GM21447 (cell line): ENCODE measurements at regions not wholly inside any gene's neighbourhood (a gene's known extent, or its start where the extent isn't known, plus 50 kb on each side); places are given as distances from the start of the nearest gene placed in this dataset.

Experiments
- ATAC-seq: cut with Tn5 transposase; IDR thresholded peaks from one replicate; pipeline ENCODE4 v1.9.1; 2021; ENCODE audit not compliant: unreplicated experiment

GRCh38 chr5:167167191-167167795 is 1124.2 kb upstream of the WWC1 start:
- ATAC-seq = no peak

GRCh38 chr5:167168971-167169370 is 1122.5 kb upstream of the WWC1 start:
- ATAC-seq = no peak

DNA sequence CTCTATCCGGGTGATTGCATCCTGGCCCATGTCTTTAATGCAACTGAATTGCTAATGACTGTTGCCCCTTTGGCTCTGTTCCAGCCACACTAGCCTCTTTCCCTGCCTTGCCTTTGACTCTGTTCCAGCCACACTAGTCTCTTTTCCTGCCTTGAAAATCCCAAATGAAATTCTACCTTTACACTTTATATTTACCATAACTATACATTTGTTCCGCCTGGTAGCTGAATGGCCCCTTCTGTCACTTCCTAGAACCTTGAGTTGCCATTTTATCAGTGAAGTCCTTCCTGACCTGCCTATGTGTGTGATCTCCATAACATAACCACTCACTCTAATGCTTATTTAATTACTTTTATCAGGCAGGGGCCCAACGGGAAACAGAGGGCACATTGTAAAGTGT is 1120.4 kb upstream of the WWC1 start:
- no peak for ATAC-seq

GRCh38 chr5:167177736-167178135 is 1113.7 kb upstream of the WWC1 start:
- no peak for ATAC-seq

GRCh38 chr5:167180906-167181305 is 1110.5 kb upstream of the WWC1 start:
- no peak for ATAC-seq

DNA sequence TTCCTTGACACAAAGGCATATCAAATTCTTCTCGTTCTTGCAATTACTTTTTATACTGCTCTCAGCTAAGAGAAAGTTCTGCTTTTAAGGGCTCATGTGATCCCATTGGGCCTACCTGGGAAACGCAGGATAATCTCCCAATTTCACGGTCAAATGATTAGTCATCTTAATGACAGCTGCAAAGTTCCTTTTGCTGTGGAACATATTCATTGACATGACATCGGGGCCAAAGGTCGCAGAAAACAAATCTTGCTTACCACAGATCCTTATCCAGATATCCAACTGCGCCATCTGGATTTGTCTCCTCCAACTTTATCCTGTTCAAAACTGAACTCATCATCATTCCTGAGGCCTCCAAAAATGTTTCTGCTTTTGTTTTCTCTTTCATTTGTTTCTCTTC is 1085.6 kb upstream of the WWC1 start:
- ATAC-seq = no peak

DNA sequence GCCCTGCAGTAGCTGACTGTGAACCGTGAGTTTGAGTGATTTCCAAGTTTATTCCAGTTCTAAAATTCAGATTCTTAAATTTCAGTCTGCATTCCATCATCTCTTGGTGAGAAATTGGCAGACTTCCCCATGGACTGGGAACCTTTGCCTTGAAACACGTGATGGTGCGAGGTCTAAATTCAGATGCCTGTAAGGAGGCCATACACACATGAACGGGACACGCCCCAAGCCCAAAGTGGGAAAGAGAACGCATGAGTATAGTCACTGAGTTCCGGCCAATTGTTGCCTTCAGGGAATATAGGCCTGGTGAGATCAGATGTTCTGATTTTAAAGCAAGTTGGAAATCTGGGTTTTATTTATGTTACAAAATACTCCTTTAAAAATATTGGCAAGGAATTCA is 1084.4 kb upstream of the WWC1 start:
- ATAC-seq = no peak

GRCh38 chr5:167208911-167209310 is 1082.5 kb upstream of the WWC1 start:
- no peak for ATAC-seq

GRCh38 chr5:167217097-167217743 is 1074.2 kb upstream of the WWC1 start:
- ATAC-seq = no peak

DNA sequence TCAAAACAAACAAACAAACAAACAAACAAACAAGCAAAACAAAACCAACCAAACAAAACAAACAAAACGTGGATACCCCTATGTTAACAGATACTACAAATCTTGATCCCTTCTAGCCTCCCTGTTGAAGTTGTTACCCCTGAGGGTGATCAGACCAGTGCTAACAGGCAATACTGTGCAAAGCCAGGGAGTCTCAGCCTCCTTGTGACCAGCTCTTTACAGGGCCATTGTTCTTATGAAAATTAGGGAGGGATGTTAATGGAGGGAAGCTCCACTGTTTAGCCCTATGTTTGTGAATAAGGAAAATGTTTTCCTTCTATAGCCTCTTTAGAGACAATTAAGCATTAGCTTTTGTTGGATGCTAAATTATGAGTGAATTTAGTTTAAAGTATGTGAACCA is 1072.1 kb upstream of the WWC1 start:
- ATAC-seq = no peak

GRCh38 chr5:167226386-167226785 is 1065.1 kb upstream of the WWC1 start:
- ATAC-seq = no peak

DNA sequence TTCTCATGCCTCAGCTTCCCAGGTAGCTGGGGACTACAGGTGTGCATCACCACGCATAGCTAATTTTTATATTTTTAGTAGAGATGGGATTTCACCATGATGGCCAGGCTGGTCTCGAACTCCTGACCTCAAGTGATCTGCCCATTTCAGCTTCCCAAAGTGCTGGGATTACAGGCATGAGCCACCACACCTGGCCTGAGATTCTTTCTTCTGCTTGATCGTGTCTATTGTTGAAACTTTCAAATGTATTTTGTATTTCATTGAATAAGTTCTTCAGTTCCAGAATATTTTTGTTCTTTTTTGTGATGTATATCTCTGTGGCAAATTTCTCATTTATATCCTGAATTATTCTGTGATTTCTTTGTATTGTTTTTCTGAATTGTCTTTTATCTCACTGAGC is 1063.3 kb upstream of the WWC1 start:
- no peak for ATAC-seq

DNA sequence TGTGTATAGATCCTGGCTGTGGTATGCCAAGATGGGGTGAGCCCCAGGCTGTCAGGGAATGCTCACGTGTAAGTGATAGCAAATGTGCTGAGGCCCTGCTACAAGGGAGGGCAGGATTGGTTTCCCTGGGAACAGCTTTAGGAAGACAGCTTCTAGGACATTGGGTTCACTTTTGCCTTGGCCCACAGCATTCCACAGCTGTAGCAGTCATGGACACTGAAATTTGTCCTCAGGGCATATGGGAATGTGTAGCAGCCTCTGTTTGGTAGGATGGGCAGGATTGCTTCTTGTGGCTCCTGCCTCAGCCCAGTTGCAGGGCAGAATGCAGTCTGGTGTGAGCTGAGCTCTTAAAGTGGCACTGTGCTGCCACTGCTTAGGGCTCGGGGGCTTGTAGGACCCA is 1061.7 kb upstream of the WWC1 start:
- no peak for ATAC-seq

- ATAC-seq = no peak
Measured at GRCh38 chr5:167230414-167230813, 1061.0 kb upstream of the WWC1 start.

DNA sequence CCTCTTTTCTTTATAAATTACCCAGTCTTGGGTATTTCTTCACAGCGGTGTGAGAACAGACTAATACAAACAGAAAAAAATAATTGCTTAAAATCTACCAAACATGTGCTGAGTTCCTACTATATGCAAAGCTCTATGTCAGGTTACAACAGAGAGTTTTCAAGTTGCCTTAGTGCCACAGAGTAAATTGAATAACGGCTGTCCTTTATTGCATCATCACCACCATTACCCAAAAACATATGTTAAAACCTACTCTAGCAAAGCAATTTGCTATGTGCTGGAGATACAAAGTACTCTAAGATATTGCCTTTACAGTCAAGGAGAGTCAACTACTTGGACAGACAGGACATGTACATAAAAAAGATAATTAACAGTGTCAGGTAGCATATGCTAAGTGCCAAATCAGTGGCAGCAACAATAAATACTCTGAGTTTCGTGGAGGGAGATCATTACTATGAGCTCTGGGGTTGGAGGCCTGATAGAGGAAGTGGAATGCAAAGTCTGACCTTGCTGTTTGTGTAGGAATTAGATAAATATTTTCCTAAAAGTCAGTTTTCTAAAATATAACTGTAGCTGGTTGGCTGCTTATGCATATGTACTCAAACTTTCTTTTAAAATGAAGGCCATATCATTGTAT is 1058.7 kb upstream of the WWC1 start:
- ATAC-seq = no peak

DNA sequence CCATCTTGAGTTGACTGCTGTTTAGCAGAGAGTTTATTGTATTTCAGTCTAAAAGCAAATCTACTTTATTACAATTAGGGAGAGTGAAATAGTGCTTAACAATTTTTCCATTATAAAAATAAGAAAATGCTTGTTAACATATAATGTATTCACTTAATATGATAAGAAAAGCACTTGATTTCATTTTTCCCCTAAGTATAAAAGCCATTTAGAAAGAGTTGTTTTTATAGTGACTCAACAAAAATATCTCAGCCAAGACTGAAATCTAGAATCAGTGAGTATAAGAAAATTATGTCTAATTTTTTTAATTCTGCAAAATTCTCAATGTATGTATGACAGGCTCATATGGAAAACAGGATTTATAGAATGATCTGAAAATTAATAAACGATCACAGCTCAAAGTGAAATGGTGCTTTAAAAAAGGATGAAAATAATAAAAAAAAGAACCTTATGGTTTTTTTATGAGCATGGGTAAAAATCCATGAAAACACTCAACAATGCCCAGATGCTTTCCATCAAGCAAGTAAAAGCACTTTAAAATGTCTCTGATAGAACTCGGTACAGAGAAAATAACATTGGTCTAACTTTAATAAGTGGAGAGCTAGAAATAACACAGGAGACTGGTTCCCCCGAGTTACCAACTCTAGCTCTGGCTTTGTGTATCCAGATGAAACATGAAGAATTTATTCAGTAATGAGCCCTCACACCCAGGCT is 1057.8 kb upstream of the WWC1 start:
- ATAC-seq = no peak

GRCh38 chr5:167241436-167242067 is 1049.9 kb upstream of the WWC1 start:
- ATAC-seq = no peak

GRCh38 chr5:167242701-167243100 is 1048.7 kb upstream of the WWC1 start:
- ATAC-seq = no peak

- ATAC-seq = no peak
Measured at GRCh38 chr5:167243463-167243862, 1048.0 kb upstream of the WWC1 start.

DNA sequence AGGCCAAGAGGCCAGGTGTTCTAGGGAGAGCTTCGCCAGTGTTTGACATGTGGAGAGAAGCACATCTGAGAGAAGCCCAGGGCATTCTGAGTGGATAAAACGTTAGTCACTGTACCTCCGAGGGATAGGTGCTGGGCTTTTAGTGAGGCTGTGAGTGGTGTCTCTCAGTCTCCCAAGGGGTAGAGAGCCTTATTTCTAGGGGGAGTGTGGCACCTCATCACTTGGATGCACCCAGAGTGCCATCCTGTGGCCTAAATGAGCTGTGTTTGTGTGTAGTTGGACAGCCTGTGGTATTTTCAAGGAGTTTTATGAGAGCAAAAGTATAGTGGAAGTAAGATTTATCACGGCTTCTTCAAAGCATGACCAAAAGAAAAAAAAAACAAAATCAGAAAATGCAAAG is 1046.9 kb upstream of the WWC1 start:
- ATAC-seq = no peak

DNA sequence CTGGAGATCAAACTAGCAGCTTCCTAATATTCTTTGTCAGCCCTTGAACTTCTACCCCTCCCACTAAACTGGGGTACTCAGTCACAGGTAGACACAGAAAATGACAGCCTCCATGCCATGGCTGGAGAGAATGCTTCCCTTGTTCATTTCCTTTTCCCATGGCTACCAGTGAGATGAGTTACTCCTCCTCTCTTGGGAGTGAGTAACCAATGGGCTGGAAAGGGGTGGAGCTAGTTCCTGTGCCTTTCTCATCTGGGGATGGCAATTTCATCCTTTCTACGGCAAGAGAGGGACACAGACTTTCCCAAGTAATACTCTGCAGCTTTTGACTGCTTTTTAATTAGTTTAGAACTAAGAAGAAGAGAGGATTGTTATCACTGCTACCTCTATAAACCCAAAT is 1045.6 kb upstream of the WWC1 start:
- no peak for ATAC-seq

- no peak for ATAC-seq
Measured at GRCh38 chr5:167247816-167248215, 1043.6 kb upstream of the WWC1 start.
